Stimulated activated CD4-positive, alpha-beta T cell treated with anti-CD3 and anti-CD28 coated beads, Interleukin-2, amount 100 ng/mL, for 4 hours (primary cell): ENCODE measurements at regions not wholly inside any gene's neighbourhood (a gene's known extent, or its start where the extent isn't known, plus 50 kb on each side); places are given as distances from the start of the nearest gene placed in this dataset.
A peak's percentile ranks its signal among the peaks of the same experiment; 100 is the strongest.

ENCODE experiments used
- DNase-seq: peaks from one replicate; pipeline ENCODE4 v3.0.0-alpha.2; 2020; ENCODE audit warnings: low read depth

DNA sequence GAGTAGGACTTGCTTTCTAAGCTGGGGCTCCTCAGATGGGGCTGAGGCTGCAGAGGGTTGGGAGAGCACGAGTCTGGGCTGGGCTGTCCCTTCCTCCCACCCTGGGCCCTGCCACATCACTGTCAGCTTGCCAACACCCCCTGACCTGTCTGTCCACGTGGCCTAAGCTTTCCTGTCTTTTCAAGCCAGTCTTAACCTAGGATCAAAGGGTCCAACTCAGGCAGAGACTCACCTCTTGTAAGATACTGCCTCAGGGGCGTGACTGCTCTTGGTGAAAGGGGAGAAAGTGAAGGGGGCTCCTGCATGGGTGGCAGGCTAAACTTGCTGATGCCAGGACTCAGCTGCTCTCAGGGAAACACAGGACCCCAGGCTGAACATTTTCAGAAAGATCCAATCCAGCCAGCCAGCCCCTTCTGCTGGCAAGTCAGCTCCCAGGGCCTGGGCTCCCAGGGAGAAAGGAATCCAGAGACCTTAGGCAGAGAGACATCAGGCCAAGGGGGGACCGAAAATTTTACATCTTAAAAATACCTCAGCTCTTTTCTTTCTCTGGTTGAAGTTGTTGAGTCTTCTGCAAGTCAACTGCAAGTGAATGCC lies 144.2 kb upstream of the ID2 start:
- DNase-seq: no peak

DNA sequence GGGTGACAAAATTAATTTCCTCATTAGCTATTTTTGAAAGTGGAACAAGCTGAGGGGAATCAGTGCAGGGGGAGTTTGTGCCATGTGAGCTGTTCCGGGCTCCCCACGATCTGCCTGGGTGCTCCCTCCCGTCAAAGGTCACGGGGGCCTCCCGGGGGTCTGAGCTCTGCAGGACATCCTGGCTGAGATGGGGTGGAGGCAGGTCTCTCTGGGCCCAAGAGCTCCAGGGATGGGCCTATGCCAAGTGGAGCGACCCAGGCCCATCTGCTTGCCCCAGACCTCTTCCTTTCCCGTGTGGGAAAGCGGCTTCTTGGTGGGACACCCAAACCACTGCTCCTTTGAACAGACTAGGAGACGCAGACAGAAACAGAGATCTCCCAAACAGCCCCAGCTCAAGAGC lies 143.3 kb upstream of the ID2 start:
- no peak for DNase-seq

DNA sequence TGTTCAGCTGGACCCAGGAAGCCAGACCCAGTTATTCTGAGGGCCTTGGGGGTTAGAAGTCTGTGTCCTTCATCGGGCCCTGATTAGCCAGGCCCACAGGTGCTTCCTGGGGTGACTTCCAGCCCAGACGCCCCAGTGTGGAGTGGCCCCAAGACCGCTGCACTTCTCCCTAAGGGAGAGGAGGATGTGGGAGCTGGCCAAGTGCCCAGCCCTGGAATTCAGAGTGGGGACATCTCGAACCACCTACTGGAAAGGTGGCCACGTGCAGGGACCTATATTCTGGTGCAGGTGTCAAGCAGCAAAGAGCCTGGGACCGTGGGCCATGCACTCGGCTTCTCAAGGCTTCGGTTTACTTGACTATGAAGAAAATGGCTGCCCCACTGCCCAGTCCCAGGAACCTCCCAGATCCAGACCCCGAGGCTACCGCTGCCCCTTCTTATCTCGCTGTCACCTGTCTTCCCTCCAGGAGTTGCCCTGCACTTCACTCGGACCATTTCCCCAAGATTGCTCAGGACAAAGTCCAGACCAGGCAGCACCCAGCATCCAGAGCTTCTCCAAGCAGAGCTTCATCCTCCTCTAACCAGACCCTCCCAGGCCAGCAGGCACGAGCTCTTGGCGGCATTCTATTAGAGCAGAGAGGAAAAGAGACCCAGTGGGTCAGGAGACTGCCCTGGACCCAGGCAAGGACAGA lies 142.8 kb upstream of the ID2 start:
- DNase-seq: no peak

DNA sequence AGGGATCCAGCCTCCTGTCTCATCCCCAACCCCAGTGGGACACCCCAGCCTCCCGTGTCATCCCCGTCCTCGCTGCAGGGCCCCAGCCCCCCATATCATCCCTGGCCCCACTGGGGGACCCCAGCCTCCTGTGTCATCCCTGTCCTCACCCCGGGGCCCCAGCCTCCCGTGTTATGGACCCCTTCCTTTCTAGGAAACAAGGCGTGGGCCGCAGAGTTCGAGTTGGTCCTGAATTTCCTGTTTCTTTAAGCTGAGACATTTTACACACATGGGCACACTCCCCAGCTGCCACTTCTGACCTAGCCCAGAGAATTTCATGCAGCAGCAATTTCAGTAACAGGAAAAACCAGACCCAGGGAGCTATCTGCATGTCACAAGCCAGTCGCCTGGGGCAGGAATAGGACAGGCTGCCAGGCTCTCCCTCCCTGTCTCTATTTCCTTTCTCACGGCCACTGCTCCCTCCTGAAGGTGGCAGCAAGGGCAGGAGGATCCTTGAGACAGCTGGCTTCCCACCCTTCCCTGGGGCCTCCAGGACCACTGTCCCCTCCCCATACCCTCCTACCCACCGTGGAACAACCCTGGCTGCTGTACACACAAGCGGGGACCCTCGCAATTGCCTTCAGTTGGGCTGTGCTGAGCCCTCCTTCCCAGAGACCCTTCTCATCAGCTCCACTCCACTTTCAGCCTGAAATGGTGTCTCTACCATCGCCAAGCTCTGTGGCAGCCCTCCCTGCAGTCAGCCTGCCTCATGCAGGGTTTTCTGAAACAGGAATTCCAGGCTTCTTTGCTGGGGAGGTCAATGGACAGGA lies 141.9 kb upstream of the ID2 start:
- DNase-seq: no peak

DNA sequence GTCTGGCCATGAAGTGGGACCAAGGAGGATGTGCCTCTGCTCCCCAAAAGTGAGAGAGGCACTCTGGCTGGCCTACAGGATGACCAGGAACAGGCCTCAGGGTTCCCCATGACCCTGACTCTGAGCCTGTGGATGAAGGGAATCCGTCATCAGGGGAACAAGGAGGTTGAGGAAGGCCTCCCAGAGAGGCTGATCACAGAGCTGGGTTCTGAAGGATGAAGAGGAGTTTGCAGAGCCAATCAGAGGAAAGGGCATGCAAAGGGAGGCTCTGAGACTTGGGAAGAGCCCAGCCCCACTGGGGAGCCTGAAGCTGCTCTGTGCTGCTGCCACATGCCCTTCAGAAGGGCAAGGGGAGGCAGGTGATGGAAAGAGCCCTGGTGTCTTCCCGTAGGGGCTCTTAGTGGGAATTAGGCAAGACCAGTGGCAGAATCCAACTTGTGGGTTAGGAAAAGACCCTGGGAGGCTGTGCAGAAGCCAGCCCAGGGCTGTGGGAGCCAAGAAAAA lies 141.3 kb upstream of the ID2 start:
- DNase-seq: no peak

DNA sequence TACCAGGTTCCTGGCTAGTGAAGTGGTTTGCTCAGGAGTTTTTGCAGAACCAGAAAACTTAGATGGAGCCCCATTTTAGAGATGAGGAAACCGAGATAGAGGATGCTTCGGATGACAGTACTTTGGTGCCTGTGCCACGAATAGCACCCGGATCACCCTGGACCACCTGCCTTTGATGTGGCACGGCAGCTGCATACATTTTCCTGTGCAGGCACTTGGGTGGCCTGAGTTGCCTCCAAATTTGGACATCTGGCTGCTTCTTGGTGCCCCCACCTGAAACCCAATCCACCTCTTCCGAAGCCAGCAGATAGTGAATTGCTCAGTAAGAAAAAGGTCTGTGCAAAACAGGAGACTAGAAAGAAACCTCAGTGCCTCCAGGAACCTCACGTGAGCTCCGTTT lies 140.6 kb upstream of the ID2 start:
- no peak for DNase-seq

DNA sequence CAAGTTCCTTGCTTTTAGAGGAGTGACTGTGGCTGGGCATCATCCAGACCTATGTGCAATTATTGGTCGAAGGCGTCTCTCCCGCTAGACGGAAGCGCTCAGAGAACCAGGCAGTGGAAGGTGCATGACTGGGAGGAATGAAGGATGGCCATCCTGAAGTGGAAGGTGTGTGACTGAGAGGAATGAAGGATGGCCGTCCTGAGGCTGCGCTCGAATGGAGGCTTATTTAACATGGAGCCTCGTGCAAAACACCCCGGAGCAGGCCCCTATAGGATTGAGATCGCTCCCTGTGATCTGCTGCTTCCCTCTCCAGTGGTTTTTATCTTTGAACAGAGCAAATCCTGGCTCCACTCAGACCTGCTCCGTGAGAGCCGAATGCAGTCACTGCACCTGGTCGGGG lies 140.2 kb upstream of the ID2 start:
- no peak for DNase-seq

DNA sequence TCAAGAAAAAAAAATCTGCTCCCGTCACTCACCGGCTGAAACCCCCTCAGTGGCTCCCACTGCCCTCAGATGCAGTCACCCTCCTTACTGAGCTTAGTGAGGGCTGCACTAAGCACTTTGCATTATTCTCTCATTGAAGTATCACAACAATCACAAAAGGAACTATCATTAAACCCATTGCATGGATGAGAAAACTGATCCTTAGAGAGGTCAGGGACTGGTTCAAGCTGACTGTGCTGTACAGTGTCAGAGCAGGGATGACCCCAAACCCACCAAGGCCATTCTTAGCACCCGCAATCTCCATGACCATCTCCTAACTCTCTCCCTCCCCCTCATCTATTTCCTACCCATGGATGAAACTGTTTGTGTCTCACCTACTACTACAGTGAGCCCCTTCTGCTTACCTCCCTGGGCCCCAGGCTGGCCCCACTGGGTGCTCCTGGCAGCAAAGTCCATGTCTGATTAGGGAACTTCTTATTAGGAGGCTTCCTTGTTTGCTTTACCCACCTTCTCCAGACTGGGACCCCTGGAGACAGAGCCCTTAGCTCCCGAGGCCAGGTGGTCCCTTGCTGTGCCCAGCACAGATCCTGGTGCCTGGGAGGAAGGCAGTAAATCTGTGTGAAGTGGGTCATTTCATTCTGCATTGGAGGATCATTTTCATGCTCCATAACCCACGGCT lies 139.3 kb upstream of the ID2 start:
- no peak for DNase-seq

DNA sequence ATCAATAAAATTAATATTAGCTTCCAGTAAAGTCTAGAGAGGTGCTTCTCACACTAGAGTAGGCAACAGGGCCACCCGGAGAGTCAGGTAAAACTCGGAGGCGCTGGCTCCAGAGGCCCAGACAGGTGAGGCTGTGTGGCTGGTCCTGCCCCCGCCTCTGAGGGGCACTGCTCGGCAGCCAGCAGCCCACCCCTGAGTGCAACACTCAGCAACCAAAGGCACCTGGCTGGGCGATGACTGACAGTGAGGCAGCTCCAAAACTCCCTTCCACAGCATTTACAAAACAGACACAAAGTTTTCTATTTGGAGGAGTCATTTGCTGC lies 138.8 kb upstream of the ID2 start:
- no peak for DNase-seq

DNA sequence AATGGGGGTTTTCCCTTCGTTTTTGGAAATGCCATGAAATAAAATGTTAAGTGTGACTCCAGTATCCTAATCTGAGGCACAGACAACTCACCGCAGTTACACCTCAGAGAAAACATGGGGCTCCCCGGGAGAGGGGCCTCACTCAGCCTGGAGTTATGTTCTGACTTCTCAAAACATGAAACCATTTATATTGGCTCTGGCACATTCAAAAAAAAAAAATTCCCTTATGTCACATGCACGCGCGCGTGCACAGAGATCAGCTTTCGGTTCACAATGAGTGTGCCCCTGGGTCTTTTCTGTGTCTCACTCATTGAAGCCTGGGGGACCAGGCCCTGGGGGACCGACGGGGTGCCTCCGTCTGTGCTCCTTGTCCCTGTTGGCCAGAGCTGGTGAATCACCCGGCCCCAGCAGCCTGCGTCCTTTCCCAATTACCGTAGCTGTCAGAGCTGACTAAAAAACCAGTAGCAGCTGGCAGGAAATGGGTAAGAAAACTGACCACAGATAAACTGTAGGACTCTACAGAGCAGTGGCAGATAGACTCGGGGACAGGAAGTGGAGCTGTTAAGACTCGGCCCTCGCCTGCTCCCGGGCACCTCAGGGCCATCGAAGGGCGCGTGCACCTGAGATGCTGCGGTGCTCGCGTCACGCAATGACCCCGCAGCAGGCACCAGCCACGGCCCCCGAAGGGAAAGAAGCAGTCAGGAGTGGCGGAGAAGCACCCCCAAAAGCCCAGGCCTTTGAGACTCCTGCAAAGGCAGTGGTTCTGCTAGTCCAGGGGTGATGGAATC lies 138.3 kb upstream of the ID2 start:
- peak; percentile 20 for DNase-seq

DNA sequence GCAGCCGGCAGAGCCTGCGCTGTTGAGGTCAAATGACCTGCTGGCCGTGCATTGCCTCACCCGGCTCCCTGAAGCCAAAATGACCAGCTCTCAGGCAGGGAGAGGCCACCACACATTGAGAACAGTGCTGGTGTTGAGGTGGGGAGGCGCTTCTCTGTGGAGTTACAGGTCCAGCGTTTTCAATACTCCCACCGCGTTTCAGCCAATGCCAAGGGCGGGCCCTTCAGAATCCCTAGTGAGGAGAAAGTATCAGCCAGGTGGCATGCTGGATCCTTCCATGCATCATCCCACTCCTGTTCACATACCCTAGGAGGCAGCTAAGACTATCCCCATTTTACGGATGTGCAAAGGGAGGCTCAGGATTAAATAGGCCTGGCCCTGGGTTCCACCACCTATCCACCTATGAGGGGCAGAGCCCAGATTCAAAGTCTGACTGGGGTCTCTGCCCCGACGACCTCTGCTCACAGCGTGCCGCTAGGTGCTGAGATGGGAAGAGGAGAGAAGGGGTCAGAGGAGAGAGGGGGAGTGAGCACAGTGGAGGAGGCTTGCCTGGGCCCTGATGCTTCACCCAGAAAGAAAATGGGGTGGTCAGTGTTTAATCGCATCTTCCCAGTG lies 137.6 kb upstream of the ID2 start:
- no peak for DNase-seq

DNA sequence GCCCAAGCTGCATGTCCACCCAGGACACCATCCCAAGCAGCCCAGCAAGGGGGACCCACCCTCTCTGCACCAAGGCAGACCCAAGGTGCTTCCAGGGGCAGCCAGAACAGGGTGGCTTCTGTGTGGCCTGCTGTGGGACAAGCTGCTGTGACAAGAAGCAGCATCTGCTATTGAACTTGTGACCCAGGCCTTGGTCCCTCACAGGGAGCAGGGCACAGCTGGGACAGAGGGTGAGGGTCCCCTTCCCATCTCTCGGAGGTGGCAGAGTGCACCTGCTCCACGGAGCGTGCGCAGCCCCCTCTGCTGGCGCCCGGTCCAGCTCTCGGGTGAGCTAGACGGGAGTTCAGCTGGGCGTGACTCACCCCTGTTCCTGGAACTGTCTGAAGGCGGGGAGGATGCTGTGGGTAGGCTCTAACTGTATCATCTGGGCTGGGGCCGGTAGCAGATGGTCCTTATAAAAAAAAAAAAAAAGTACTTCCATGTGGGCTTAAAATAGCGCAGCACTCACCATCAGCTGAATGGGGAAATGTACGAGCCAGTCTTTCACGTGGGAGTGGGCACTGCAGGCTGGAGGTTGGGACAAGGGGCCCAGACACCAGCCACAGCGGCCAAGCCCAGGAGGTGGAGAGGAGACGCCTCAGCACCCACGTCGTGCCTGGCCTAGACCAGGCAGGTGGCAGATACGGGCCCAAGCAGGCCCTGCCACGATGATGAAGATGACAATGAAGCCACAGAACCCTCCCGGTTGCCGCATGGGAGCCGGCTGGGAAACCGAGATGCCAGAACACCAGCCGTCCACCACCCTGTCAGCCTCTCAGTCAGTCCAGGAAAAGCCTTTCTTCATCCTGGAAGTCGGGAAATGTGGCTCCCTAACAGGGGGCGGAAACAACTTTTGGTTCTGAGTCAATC lies 136.8 kb upstream of the ID2 start:
- peak; percentile 86 for DNase-seq

DNA sequence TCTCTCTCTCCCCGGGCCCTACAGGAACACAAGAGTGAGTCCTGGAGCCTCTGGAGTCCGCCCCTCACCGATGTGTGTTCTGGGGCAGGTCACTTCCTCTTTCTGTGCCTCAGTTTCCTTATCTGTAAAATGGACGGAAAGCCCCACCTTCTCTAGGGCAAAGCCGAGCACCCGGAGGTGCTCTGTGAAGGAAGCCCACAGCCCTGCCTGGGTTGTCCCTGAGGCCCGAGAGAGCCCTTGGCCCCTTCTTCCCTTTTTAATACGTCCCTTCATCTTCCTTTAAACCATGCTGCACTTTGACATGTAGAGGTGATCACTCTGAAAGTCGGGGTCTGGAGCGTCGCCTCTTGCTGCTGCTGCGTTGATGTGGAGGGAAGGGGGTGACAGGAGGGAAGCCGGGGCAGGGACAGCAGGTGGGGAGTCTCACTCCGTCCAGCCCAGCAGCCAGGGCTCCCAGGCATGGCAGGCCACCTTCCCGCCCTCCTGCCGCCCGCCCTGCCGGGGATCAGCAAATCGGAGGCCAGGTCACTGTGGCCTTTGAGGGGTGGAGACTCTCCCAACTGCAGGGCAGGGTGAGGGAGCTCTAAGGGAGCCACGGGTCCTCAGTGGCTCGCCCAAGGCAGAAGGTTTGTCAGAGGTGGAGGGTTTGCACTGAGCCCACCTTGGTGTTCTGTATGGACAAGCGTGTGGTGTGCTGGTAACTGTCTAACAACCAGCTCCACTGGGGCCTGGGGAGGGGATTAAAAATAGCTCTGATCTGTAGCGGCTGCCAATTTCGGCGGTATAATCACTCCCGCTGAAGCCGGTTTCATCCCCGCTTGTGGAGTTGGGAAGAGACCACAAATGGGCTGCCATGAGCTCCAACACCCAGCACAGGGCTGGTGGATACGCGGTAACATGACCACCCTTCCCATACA lies 135.9 kb upstream of the ID2 start:
- no peak for DNase-seq

DNA sequence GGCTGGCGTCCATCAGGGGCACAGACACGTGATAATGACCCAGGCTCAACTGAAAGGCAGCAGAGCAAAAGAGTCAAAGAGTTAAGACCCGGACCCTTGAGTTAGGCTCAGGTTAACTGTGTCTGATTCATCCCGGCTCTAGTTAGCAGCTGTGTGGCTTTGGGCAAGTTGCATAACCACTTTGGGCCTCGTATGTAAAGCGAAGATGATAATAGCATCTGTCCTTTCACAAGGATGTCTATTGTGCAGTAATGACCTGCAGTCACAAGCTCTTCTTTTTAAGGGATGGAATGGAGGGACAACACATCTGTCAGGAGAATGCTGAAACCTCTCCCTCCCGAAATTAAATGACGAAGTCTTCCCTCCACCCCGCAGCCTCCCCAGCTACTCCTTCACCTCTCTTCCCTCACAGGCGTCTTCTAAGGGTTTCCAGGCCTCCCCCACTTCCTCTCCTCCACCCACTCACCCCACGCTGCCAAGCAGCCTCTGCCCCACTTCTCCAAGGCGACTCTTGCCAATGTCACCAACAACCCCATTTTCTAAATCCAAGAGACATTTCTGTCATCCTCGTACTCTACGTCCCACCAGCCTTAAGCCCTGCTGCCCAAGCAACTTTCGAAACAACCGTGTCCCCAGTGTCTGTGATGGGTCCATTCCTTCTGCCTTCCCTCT lies 135.1 kb upstream of the ID2 start:
- peak; percentile 38 for DNase-seq

DNA sequence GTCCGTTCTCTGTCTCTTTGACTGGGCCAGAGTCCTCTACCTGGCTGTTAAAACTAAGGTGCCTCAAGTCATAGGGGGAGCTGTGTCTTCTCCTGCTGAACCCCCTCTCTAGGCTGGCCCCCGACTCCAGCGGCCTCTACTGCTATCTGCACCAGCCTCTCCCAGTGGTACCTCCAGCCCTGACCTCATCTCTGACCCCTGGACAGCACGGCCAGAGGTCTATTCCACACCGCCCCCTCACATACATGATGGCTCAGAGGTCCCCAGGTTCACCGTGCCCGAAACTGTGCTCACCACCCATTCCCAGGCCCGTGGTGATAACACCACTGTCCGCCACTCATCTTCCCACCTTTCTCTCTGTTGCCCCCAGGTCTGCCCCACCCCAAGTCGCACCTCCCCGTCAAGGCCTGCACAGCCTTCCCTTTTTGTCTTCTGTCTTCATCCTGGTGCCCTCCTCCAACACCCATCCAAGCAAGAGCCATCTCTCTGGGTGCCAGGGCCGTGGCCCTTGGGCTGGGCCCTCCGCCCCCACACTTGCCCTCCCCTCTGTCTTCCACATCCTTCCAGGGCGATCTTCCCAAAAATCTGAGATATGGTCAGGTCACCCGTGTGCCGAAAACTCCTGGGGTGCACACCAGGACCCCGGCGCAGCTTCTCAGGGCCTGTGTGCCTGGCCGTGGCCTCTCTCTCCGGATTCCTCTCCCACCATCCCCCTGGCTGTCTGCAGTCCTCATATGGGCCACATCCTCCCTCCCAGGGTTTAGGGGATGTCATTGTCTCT lies 134.4 kb upstream of the ID2 start:
- DNase-seq: no peak

DNA sequence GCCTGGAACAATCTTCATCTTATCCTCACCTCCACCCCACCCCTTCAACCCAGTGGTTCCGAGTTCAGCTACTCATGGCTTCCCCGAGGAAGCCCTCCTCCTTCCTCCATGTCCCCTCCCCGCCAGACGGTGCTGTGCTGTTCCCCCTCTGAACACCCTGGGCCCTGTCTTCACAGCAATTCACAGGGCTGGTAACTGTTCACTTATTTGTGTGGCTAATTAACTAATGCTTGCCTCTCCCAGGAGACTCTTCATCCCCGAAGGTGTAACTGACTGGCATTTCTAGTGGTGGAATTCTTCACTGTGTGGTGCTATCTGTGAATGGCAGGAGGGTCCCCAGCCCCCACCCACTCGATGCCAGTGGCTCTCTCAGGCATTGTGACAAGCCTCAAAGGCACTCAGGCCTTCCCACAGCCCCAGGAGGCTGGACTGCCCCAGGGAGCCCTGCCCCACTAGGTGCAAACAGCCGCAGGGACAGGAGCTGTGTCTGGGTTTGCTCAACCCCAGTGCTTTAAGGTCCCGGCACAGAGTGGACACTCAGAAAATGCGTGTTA lies 133.7 kb upstream of the ID2 start:
- no peak for DNase-seq

DNA sequence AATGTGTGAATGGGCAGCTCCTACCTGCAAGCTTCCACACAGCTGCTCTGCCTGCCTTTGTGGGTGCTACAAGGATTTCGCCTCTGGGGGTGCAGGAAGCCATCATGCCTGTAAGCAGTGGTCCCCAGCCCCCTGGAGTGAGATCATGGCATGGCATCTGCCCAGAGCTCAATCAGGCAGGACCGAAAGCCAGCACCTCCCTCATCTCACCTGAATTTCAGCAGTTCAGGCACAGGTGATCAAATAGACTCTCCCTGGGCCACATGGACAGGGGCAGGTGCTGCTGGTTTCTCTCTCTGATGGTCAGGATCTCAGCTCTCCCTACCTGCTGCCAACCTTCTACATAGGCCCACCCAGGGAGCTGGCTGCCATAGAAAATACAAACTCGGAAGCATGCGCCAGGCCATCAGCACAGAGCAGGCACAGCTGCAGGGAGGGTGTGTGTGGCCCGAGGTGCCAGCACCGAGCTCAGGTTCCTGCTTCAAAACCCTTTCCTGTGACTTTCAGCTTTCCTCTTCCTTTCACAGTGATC lies 133.2 kb upstream of the ID2 start:
- no peak for DNase-seq
